ENCODE measurements at regions not wholly inside any gene's neighbourhood (a gene's known extent, or its start where the extent isn't known, plus 50 kb on each side); places are given as distances from the start of the nearest gene placed in this dataset.
"Not testable (repeated sequence)": the region's sequence is repeated elsewhere in the genome, so short reads cannot be mapped to it uniquely, and the experiment has no call there.

GRCh38 chr7:20839196-20839735, 52.6 kb upstream of the SP8 start:
- DNase-seq (ENCODE audit: extremely low read depth in 1 of 2, low read depth in 1 of 2): no peak

DNA sequence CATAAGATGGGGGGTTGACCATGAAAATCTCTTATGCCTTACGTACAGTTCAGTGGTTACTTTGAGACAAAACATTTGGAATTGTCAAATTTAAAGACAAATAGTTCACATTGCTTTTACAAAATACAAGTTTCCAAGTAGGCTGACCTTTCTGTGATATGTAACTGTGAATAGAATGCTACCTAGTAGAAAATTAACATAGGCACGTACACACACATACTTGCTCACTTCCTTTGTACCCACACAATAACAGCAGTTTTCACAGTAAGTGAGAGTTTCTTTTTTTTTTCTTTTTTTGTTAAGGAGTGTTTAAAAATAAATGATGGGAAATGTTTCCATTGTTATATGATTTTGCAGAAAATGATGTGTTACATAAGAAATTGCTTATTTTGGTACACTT, 53.3 kb upstream of the SP8 start:
- no peak for DNase-seq (ENCODE audit: extremely low read depth in 1 of 2, low read depth in 1 of 2)

DNA sequence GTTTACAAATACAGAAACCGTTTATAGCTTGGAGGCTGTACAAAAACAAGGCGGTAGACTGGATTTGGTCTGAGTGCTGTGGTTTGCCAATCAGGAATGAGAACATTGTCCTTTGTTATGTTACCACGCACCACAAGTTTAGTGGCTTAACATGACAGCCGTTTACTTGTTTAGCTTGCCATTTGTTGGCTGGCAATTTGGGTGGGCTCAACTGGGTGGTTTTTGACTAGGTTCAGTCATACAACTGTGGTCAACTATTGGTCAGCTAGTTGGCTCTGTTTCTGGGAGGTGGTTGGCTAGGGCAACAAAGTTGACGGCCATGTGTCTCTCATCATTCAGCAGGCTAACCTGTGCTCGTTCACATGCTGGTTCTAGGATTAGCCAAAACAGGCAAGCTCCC, 60.1 kb upstream of the SP8 start:
- no peak for DNase-seq (ENCODE audit: extremely low read depth in 1 of 2, low read depth in 1 of 2)

DNA sequence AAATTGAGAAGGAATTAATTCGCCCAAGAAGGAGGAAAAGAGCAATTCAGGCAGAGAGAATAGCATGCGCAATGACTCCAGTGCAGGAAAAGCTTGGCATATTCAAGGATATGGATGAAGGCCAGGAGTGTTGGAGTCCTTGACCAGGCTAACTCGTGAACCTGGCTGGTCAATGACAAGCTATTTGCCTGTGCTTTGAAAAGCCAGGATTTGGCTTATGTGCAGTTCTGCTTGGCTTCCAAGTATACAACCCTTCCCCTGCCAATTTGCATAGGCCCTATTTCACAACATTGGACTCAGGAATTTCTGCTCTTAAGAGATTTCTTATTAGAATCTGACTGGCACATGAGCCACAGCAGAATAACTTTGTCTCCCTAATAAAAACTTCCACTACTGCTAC, 72.3 kb upstream of the SP8 start:
- no peak for DNase-seq (ENCODE audit: extremely low read depth in 1 of 2, low read depth in 1 of 2)

- no peak for DNase-seq (ENCODE audit: extremely low read depth in 1 of 2, low read depth in 1 of 2)
These were observed 74.8 kb upstream of the SP8 start for GRCh38 chr7:20861468-20861867.

DNA sequence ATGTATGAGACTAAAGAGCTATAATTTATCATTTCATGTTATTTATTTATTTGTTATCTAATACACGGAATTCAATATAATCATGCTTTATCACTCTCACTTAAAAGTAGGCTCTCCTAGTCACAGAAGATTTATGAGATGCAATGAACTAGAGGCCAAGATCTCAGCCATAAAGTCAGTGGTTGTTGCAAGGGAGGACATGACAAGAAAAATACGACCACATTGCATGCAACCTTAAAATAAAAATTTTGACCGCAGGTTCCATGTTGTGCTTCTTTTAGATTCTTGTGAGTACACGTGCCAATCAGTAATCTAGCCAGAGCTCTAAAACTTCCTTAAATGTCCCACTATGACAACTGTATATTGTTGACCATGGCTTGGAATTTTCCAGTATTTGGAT, 75.9 kb upstream of the SP8 start:
- no peak for DNase-seq (ENCODE audit: extremely low read depth in 1 of 2, low read depth in 1 of 2)

DNA sequence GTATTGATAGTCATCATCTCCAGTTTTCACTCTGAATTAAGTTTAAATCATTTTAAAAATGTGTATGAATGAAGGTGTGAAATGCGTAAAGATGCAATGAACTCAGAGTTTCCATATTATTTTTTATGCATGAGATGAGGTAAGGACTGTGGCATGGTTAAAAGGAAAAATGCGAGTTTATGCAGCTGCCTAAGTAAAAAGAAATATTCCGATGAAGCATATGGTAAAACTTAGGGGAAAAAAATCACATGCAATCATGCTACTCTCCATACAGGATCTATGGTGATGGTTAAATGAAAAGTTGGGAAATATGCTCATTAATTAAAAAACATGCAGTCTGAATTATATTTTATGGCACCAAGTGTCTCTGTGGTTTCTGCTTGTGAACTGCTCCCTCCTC, 77.5 kb upstream of the SP8 start:
- no peak for DNase-seq (ENCODE audit: extremely low read depth in 1 of 2, low read depth in 1 of 2)

- no peak for DNase-seq (ENCODE audit: extremely low read depth in 1 of 2, low read depth in 1 of 2)
These were observed 79.0 kb upstream of the SP8 start for GRCh38 chr7:20865684-20866083.

- no peak for DNase-seq (ENCODE audit: extremely low read depth in 1 of 2, low read depth in 1 of 2)
These were observed 84.3 kb upstream of the SP8 start for GRCh38 chr7:20870977-20871376.

DNA sequence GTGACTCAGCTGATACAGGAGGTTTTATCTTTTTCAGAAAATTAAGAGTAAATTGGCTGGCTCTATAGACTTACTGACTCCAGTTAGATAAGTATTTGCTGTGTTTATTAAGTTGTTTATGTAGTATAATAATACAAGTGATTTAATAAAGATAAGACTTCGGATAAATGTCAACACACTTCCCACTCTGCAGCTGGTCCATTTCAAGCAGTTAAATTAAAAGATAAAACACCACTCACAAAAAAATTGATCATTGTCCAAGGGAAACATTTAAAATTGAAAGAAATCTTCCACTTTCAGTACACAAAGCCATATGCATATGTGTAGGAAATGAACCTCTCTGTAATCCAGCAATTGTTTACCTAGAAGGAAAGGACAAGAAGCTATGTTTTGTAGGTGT, 106.1 kb upstream of the SP8 start:
- DNase-seq (ENCODE audit: extremely low read depth in 1 of 2, low read depth in 1 of 2): no peak

GRCh38 chr7:20894806-20895205, 108.1 kb upstream of the SP8 start:
- no peak for DNase-seq (ENCODE audit: extremely low read depth in 1 of 2, low read depth in 1 of 2)

- DNase-seq (ENCODE audit: extremely low read depth in 1 of 2, low read depth in 1 of 2): no peak
These were observed 108.9 kb upstream of the SP8 start for GRCh38 chr7:20895563-20895962.

- no peak for DNase-seq (ENCODE audit: extremely low read depth in 1 of 2, low read depth in 1 of 2)
These were observed 110.3 kb upstream of the SP8 start for GRCh38 chr7:20896996-20897395.

- no peak for DNase-seq (ENCODE audit: extremely low read depth in 1 of 2, low read depth in 1 of 2)
These were observed 120.2 kb upstream of the SP8 start for GRCh38 chr7:20906801-20907453.

- no peak for DNase-seq (ENCODE audit: extremely low read depth in 1 of 2, low read depth in 1 of 2)
These were observed 124.4 kb upstream of the SP8 start for GRCh38 chr7:20911081-20911480.

GRCh38 chr7:20913853-20914252, 127.2 kb upstream of the SP8 start:
- DNase-seq (ENCODE audit: extremely low read depth in 1 of 2, low read depth in 1 of 2): no peak

DNA sequence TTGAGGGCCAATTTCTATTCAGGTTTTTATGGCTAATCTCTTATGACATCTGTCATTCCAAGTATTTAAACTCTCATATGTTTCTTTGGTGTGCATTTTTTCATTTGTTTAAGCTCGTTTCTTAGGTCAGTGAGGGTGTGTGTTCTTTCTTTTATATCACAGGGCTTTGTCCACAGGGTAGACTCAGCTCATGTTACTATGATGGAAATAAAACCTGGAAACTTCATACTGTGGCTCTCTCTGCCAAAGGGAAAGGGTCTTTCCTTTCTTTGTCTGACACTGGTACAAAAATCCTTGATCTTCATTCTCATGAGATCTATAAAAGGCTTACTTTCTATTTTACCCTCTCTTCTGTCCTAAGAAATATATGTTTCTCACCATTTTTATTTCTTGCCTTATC, 129.6 kb upstream of the SP8 start:
- no peak for DNase-seq (ENCODE audit: extremely low read depth in 1 of 2, low read depth in 1 of 2)

GRCh38 chr7:20917603-20918002, 130.9 kb upstream of the SP8 start:
- DNase-seq (ENCODE audit: extremely low read depth in 1 of 2, low read depth in 1 of 2): no peak

GRCh38 chr7:20918156-20918555, 131.5 kb upstream of the SP8 start:
- DNase-seq (ENCODE audit: extremely low read depth in 1 of 2, low read depth in 1 of 2): no peak

GRCh38 chr7:20927178-20927577, 140.5 kb upstream of the SP8 start:
- not testable (repeated sequence) for DNase-seq (ENCODE audit: extremely low read depth in 1 of 2, low read depth in 1 of 2)

- DNase-seq (ENCODE audit: extremely low read depth in 1 of 2, low read depth in 1 of 2): no peak
These were observed 141.3 kb upstream of the SP8 start for GRCh38 chr7:20927976-20928375.

DNA sequence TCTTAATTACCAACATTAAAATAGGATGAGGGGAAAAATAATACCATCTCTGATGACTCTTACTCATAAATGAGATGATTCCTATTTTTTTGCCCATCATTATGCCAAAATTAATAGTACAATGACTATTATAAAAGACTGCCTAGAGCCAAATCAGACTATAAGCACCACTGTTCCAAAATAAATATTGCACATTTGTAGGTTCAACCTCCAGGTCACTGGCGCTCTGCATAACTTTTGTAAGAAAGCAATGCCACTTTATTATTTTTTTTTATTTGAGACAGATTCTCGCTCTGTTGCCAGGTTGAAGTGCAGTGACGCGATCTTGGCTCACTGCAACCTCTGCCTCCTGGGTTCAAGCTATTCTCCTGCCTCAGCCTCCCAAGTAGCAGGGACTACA, 142.5 kb upstream of the SP8 start:
- DNase-seq (ENCODE audit: extremely low read depth in 1 of 2, low read depth in 1 of 2): no peak

GRCh38 chr7:20931739-20932138, 145.1 kb upstream of the SP8 start:
- no peak for DNase-seq (ENCODE audit: extremely low read depth in 1 of 2, low read depth in 1 of 2)
